ENCODE measurements at regions not wholly inside any gene's neighbourhood (a gene's known extent, or its start where the extent isn't known, plus 50 kb on each side); places are given as distances from the start of the nearest gene placed in this dataset.

DNA sequence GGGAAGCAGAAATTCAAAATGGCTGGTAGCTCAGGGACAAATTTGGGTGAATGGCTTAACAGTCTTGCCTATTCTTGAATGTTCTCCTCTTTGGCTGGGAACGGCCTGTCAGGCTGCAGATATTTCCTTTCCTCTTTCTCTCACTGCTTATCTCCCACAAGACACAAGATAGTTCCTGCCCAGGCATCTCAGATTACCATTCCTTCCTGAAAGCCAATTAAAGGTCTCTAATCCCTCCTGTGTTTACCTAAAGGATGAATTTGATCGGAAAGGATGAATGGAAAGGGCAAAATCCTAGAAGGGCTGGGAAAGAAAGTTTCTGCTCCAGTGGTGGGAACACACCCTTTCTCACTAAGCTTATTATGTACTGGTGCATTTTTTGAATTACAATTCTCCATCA lies 95.9 kb upstream of the JAG1 start:
- TF ChIP-seq POLR2A (IDR thresholded peaks at IDR 0.05; ENCODE audit: low read depth, low read length), result no peak
- TF ChIP-seq POU2F2 (IDR thresholded peaks at IDR 0.05; ENCODE audit: low read depth, low read length), result no peak
- TF ChIP-seq SPI1 (IDR thresholded peaks at IDR 0.05; ENCODE audit: low read depth, low read length), result no peak
- no peak for TF ChIP-seq TAF1 (IDR thresholded peaks at IDR 0.05; ENCODE audit: low read depth, low read length)
- TF ChIP-seq POLR2AphosphoS5 (IDR thresholded peaks at IDR 0.05; ENCODE audit: low read depth, low read length), result no peak
- TF ChIP-seq PAX5 (IDR thresholded peaks at IDR 0.05; ENCODE audit: insufficient read depth, low read length, severe bottlenecking), result no peak
